ENCODE measurements at regions not wholly inside any gene's neighbourhood (a gene's known extent, or its start where the extent isn't known, plus 50 kb on each side); places are given as distances from the start of the nearest gene placed in this dataset.

DNA sequence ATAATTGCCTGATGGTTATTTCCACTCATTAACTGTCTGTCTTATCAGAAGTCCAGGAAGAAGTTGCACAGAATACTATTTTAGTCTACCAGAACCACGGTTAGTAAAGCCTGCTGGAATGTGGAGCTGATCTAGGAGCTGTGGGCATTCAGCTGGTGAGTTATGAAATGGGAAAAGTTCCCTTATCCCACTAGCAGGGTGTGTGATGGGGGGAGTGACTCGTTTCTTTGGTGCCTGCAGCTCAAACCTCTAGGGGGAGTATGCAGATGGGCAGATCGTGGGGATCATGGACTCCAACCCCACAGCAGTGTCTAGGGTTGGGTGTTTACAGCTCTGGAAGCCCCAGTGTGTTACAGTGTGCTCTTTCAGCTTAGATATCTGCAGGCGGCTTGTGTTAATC is 305.7 kb upstream of the BOD1L1 start (continued):
- TF ChIP-seq, protein P1, sequence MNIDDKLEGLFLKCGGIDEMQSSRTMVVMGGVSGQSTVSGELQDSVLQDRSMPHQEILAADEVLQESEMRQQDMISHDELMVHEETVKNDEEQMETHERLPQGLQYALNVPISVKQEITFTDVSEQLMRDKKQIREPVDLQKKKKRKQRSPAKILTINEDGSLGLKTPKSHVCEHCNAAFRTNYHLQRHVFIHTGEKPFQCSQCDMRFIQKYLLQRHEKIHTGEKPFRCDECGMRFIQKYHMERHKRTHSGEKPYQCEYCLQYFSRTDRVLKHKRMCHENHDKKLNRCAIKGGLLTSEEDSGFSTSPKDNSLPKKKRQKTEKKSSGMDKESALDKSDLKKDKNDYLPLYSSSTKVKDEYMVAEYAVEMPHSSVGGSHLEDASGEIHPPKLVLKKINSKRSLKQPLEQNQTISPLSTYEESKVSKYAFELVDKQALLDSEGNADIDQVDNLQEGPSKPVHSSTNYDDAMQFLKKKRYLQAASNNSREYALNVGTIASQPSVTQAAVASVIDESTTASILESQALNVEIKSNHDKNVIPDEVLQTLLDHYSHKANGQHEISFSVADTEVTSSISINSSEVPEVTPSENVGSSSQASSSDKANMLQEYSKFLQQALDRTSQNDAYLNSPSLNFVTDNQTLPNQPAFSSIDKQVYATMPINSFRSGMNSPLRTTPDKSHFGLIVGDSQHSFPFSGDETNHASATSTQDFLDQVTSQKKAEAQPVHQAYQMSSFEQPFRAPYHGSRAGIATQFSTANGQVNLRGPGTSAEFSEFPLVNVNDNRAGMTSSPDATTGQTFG (tag by site-specific recombination; IDR thresholded peaks at IDR 0.05; ENCODE audit: borderline replicate concordance), result no peak
- TF ChIP-seq ZNF48 (tag by site-specific recombination; IDR thresholded peaks at IDR 0.05), result no peak
- no peak for TF ChIP-seq ZNF571 (tag by site-specific recombination; IDR thresholded peaks at IDR 0.05)
- no peak for TF ChIP-seq ZNF677 (tag by site-specific recombination; IDR thresholded peaks at IDR 0.05)
- TF ChIP-seq, protein P2, sequence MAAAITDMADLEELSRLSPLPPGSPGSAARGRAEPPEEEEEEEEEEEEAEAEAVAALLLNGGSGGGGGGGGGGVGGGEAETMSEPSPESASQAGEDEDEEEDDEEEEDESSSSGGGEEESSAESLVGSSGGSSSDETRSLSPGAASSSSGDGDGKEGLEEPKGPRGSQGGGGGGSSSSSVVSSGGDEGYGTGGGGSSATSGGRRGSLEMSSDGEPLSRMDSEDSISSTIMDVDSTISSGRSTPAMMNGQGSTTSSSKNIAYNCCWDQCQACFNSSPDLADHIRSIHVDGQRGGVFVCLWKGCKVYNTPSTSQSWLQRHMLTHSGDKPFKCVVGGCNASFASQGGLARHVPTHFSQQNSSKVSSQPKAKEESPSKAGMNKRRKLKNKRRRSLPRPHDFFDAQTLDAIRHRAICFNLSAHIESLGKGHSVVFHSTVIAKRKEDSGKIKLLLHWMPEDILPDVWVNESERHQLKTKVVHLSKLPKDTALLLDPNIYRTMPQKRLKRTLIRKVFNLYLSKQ (tag by site-specific recombination; IDR thresholded peaks at IDR 0.05; ENCODE audit: borderline replicate concordance), result no peak
- TF ChIP-seq ZNF518A (tag by site-specific recombination; conservative IDR thresholded peaks at IDR 0.05; ENCODE audit: low read depth), result no peak
- TF ChIP-seq SP3 (tag by site-specific recombination; IDR thresholded peaks at IDR 0.05), result no peak
- no peak for TF ChIP-seq ZNF292 (tag by site-specific recombination; IDR thresholded peaks at IDR 0.05; ENCODE audit: borderline replicate concordance, low read depth)
- TF ChIP-seq OSR2 (tag by site-specific recombination; IDR thresholded peaks at IDR 0.05), result no peak
- TF ChIP-seq, protein P3, sequence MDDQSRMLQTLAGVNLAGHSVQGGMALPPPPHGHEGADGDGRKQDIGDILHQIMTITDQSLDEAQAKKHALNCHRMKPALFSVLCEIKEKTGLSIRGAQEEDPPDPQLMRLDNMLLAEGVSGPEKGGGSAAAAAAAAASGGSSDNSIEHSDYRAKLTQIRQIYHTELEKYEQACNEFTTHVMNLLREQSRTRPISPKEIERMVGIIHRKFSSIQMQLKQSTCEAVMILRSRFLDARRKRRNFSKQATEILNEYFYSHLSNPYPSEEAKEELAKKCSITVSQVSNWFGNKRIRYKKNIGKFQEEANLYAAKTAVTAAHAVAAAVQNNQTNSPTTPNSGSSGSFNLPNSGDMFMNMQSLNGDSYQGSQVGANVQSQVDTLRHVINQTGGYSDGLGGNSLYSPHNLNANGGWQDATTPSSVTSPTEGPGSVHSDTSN (CRISPR knock-in tag; IDR thresholded peaks at IDR 0.05), result no peak

DNA sequence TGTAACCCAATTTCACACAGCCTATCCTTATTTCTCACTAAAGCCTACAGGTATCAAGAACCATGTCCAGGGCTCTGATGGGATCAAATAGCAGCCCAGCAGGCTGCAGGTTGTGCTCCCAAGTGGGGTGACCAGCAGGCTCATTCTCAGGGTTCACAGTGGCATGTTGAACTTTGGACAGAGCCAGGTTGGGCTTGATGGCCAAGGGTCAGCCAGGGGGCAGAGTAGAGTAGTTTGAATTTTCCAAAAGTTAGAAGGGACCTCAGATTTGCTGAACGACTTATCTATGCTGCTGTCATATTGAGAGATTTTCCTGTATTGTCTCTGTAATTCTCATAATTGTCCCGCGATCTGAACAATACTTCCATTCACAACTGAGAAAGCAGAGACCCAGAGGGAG is 310.8 kb upstream of the BOD1L1 start:
- no peaks in the 10 kb centered on the region for H3K9me3 ChIP-seq (ENCODE audit: control insufficient read depth, insufficient read depth, low read depth, low read length)
- TF ChIP-seq MZF1 (tag by site-specific recombination; IDR thresholded peaks at IDR 0.05; ENCODE audit: borderline replicate concordance) (no peak), PRDM6 (tag by site-specific recombination; IDR thresholded peaks at IDR 0.05) (no peak), WT1 (tag by site-specific recombination; IDR thresholded peaks at IDR 0.05) (no peak), ZNF776 (tag by site-specific recombination; IDR thresholded peaks at IDR 0.05; ENCODE audit: borderline replicate concordance) (no peak), ZNF335 (tag by site-specific recombination; conservative IDR thresholded peaks at IDR 0.05) (no peak), ZNF426 (tag by site-specific recombination; IDR thresholded peaks at IDR 0.05) (no peak), ZNF169 (tag by site-specific recombination; IDR thresholded peaks at IDR 0.05) (no peak), ZNF529 (tag by site-specific recombination; IDR thresholded peaks at IDR 0.05; ENCODE audit: insufficient replicate concordance) (no peak), ZNF248 (tag by site-specific recombination; IDR thresholded peaks at IDR 0.05) (no peak), ZNF112 (tag by site-specific recombination; IDR thresholded peaks at IDR 0.05) (no peak)
- H3K36me3 ChIP-seq (ENCODE audit: control insufficient read depth in 2 of 2, insufficient read depth in 1 of 2, low read length in 2 of 2), result no peaks in the 10 kb centered on the region
- ChIA-PET POLR2A (no interaction called here), CTCF (no interaction called here)
- no peaks in the 10 kb centered on the region for H3K4me1 ChIP-seq (ENCODE audit: control insufficient read depth, insufficient read depth, low read length)
- H3K27ac ChIP-seq (ENCODE audit: extremely low read depth, low read depth, low read length), result no peak overlapping the region
- H3K4me3 ChIP-seq (ENCODE audit: low read depth, low read length), result no peak overlapping the region

Data from HEK293 (cell line).